NCI-H460 (cell line): ENCODE measurements at regions not wholly inside any gene's neighbourhood (a gene's known extent, or its start where the extent isn't known, plus 50 kb on each side); places are given as distances from the start of the nearest gene placed in this dataset.

ENCODE experiments used
- DNase-seq: peaks from one replicate; pipeline ENCODE4 v3.0.0-alpha.2; 2016; ENCODE audit warnings: low read depth; ENCODE audit errors: extremely low read depth

GRCh38 chr2:144285324-144285723 is 234.6 kb downstream of the ZEB2 start:
- no peak for DNase-seq

GRCh38 chr2:144281476-144281875 is 238.4 kb downstream of the ZEB2 start:
- no peak for DNase-seq

- DNase-seq, result no peak
Observed at GRCh38 chr2:144280009-144280408, 239.9 kb downstream of the ZEB2 start.

GRCh38 chr2:144279165-144279564 is 240.8 kb downstream of the ZEB2 start:
- no peak for DNase-seq

- no peak for DNase-seq
Observed at GRCh38 chr2:144277622-144278354, 242.1 kb downstream of the ZEB2 start.

- DNase-seq, result no peak
Observed at GRCh38 chr2:144275340-144275739, 244.6 kb downstream of the ZEB2 start.

GRCh38 chr2:144274131-144274530 is 245.8 kb downstream of the ZEB2 start:
- DNase-seq, result no peak

GRCh38 chr2:144270951-144271350 is 249.0 kb downstream of the ZEB2 start:
- no peak for DNase-seq

- no peak for DNase-seq
Observed at GRCh38 chr2:144268036-144268678, 251.8 kb downstream of the ZEB2 start.

GRCh38 chr2:144267239-144267638 is 252.7 kb downstream of the ZEB2 start:
- no peak for DNase-seq

- DNase-seq, result no peak
Observed at GRCh38 chr2:144265654-144266053, 254.3 kb downstream of the ZEB2 start.

GRCh38 chr2:144261966-144262365 is 258.0 kb downstream of the ZEB2 start:
- DNase-seq, result no peak

- no peak for DNase-seq
Observed at GRCh38 chr2:144261336-144261735, 258.6 kb downstream of the ZEB2 start.

- DNase-seq, result no peak
Observed at GRCh38 chr2:144259332-144259731, 260.6 kb downstream of the ZEB2 start.

- no peak for DNase-seq
Observed at GRCh38 chr2:144258154-144258553, 261.8 kb downstream of the ZEB2 start.

- DNase-seq, result no peak
Observed at GRCh38 chr2:144256996-144257707, 262.8 kb downstream of the ZEB2 start.

- no peak for DNase-seq
Observed at GRCh38 chr2:144254342-144255235, 265.3 kb downstream of the ZEB2 start.

- DNase-seq, result no peak
Observed at GRCh38 chr2:144253743-144254142, 266.2 kb downstream of the ZEB2 start.

GRCh38 chr2:144252694-144253093 is 267.2 kb downstream of the ZEB2 start:
- no peak for DNase-seq

- no peak for DNase-seq
Observed at GRCh38 chr2:144249035-144249637, 270.8 kb downstream of the ZEB2 start.
